ENCODE measurements at regions not wholly inside any gene's neighbourhood (a gene's known extent, or its start where the extent isn't known, plus 50 kb on each side); places are given as distances from the start of the nearest gene placed in this dataset.
"Not testable (repeated sequence)": the region's sequence is repeated elsewhere in the genome, so short reads cannot be mapped to it uniquely, and the experiment has no call there.

- DNase-seq (ENCODE audit: low read depth, low spot score) = not testable (repeated sequence)
These were observed 94.3 kb downstream of the MRM1 start for GRCh38 chr17:36695710-36696109.

GRCh38 chr17:36696805-36697204 lies 95.4 kb downstream of the MRM1 start:
- DNase-seq (ENCODE audit: low read depth, low spot score) = no peak

DNA sequence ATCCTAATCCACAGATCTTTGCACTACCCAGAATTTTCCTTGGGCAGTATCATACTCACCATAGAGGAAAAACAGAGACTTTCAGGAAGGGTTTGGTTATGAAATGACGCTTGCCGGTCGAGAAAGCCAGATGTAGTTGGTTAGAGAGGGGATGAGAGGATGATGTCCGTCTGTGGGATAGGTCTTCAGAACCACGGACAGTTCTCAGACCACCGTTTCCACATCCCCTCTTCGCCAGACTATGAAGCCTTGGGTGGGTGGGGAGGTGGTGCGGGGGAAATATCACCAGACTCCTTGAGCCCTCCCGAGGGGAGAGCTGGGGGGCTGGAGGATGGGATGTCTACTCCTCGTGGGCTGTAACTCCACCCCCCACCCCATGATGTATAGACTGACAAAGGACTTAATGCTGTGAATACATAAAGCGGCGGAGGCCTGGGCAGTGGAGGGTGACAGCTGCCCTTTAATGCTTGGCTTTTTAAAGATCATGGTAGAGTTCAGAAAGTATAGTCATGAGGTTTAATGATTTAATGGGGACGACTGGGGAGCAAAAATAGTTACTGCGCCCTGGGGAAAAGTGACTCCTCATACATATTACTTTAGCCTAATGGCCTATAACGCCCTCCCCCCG lies 96.6 kb downstream of the MRM1 start:
- DNase-seq (ENCODE audit: low read depth, low spot score) = no peak

GRCh38 chr17:36701429-36702099 lies 100.2 kb downstream of the MRM1 start:
- no peak for DNase-seq (ENCODE audit: low read depth, low spot score)

DNA sequence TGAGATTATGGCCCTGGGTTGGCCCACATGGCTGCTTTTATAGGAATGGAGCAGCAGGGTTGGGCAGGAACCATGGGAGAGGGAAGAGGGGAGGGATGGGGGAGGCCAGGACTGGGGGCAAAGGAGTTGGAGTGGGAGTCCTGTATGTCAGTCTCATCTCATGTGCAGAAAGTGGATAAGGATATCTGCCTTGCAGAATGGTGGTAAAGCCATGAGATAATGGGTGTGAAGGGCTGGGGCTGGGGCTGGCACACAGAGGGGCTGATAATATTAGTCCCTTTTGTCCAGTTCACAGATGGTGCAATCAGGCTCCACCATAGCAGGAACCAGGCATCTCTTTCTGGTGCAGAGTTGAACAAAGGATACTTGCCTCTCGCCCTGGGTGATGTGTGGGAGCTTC lies 101.3 kb downstream of the MRM1 start:
- no peak for DNase-seq (ENCODE audit: low read depth, low spot score)

DNA sequence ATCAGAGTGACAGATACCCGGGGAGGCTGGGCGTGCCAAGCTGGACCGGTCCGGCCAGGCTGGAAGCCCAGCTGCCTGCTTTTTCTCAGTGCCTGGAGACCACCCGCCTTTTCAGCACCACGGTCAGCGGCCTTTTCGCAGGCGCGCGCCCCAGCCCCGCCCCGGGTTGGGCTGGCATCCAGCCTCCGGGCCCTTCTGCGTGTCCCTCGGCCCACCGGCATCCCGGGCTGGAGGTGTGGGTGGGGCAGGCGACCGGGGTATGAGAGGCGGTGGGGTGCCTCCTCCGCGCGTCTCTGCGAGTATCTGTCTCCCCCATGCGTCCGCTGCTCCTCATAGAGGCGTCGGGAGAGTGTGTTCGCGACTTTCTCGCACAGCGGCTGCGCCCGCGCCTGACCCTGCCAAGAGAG lies 102.5 kb downstream of the MRM1 start:
- no peak for DNase-seq (ENCODE audit: low read depth, low spot score)

GRCh38 chr17:36705283-36705795 lies 104.0 kb downstream of the MRM1 start:
- DNase-seq (ENCODE audit: low read depth, low spot score) = no peak

- DNase-seq (ENCODE audit: low read depth, low spot score) = no peak
These were observed 104.7 kb downstream of the MRM1 start for GRCh38 chr17:36705874-36706731.

- no peak for DNase-seq (ENCODE audit: low read depth, low spot score)
These were observed 106.5 kb downstream of the MRM1 start for GRCh38 chr17:36707904-36708303.

- no peak for DNase-seq (ENCODE audit: low read depth, low spot score)
These were observed 113.4 kb downstream of the MRM1 start for GRCh38 chr17:36714789-36715188.

DNA sequence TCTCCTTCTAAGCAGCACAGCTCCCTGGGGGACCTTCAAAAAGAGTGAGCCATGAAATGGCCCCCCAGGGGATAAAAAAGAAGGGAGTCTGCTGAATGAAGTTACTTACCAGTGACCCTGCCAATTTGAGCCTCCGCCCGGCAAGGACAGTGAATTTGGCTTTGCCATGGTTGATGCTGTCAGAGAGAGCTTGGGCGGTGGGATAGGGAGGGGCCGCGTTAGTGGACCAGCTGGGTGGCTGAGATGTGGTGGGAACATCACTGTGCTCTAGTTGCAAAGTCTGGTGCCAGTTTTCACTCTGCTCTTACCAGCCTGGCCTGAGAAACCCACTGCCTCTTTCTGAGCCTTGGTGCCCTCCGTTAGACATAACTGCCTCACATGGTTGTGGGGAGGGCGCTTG lies 114.6 kb downstream of the MRM1 start:
- DNase-seq (ENCODE audit: low read depth, low spot score) = no peak

DNA sequence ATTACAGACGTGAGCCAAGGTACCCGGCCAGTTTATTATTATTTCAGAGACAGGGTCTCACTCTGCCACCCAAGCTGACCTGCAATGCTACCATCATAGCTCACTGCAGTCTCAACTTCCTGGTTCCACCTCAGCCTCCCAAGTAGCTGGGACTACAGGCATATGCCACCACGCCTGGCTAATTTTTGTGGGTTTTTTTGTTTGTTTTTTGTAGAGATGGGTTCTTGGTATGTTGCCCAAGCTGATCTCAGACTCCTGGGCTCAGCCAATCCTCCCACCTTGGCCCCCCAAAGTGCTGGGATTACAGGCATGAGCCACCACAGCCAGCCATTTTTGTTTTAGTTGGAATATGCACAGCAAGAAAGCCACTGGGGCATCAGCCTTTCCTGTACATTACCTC lies 115.7 kb downstream of the MRM1 start:
- no peak for DNase-seq (ENCODE audit: low read depth, low spot score)

- DNase-seq (ENCODE audit: low read depth, low spot score) = no peak
These were observed 118.7 kb downstream of the MRM1 start for GRCh38 chr17:36720131-36720530.

GRCh38 chr17:36721560-36722120 lies 120.3 kb downstream of the MRM1 start:
- DNase-seq (ENCODE audit: low read depth, low spot score) = no peak

GRCh38 chr17:36722121-36722902 lies 120.9 kb downstream of the MRM1 start:
- peak; percentile 58 for DNase-seq (ENCODE audit: low read depth, low spot score)

GRCh38 chr17:36722903-36723263 lies 121.5 kb downstream of the MRM1 start:
- DNase-seq (ENCODE audit: low read depth, low spot score) = no peak

DNA sequence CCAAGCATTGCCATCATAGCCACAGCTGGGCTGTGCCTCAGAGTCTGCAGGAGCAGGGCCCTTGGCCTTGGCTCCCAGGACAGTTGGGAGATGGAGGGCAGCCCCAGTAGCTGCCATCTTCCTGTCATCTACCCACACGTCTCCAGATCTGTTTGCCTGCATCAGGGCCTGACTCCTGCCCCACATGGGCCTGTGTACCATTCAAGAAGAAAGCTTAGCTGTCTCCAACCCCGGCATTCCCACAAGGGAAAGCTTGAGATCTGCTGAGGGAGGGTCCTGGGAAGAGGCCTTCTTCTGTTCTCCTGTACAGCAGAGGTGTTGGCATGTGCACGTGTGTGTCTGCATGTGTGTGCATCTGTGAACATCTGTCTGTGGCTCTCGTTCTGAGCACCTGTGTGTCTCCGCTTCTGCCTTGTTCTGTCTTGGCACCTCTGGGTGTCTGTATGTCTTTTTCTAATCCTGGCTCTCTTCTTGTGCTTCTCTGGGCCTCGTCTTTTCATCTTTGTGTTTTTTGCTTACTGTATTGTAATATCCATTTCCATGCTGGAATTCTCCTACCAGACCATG lies 122.2 kb downstream of the MRM1 start:
- DNase-seq (ENCODE audit: low read depth, low spot score) = no peak

DNA sequence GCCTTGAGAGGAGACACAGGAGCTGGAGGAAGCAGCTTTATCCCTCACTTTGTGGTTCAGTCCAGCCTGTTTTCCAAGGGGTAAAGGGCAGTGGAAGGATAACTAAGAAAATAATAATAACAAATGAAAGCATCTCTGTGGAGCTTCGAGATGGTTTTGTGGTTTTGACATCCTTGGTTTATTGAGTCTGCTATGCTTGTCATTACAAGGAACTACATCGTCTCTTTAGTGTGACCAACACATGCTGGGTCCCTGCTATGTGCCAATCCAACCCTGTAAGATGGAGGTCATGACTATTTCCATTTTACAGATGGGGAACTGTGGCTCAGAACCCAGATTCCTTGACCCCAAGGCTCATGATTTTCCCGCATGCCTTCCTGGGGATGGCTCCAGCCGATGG lies 124.8 kb downstream of the MRM1 start:
- DNase-seq (ENCODE audit: low read depth, low spot score) = no peak

GRCh38 chr17:36727052-36727451 lies 125.7 kb downstream of the MRM1 start:
- DNase-seq (ENCODE audit: low read depth, low spot score) = no peak

- no peak for DNase-seq (ENCODE audit: low read depth, low spot score)
These were observed 126.2 kb downstream of the MRM1 start for GRCh38 chr17:36727577-36727976.

Data from activated naive CD8-positive, alpha-beta T cell treated with anti-CD3 and anti-CD28 coated beads, Interleukin-2, amount 50 U/mL, for 16 hours (primary cell).